ENCODE measurements at regions not wholly inside any gene's neighbourhood (a gene's known extent, or its start where the extent isn't known, plus 50 kb on each side); places are given as distances from the start of the nearest gene placed in this dataset.
"Not testable (repeated sequence)": the region's sequence is repeated elsewhere in the genome, so short reads cannot be mapped to it uniquely, and the experiment has no call there.

DNA sequence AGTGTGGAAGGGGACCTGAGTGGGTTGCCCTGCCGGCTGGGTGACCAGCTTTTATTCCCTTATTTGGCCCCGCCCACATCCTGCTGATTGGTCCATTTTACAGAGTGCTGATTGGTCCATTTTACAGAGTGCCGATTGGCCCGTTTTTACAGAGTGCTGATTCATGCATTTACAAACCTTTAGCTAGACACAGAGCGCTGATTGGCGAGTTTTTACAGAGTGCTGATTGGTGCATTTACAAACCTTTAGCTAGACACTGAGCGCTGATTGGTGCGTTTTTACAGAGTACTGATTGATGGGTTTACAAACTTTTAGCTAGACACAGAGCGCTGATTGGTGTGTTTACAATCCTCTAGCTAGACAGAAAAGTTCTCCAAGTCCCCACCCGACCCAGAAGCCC is 245.0 kb downstream of the MAT2B start:
- not testable (repeated sequence) for TF ChIP-seq POLR2A (IDR thresholded peaks at IDR 0.05; ENCODE audit: low read length); GATA1 (IDR thresholded peaks at IDR 0.05; ENCODE audit: low read depth, low read length)
